GM18867 (cell line): ENCODE measurements at regions not wholly inside any gene's neighbourhood (a gene's known extent, or its start where the extent isn't known, plus 50 kb on each side); places are given as distances from the start of the nearest gene placed in this dataset.
A peak's percentile ranks its signal among the peaks of the same experiment; 100 is the strongest.
"Not testable (repeated sequence)": the region's sequence is repeated elsewhere in the genome, so short reads cannot be mapped to it uniquely, and the experiment has no call there.

ENCODE experiments used
- ATAC-seq: cut with Tn5 transposase; IDR thresholded peaks from one replicate; pipeline ENCODE4 v1.9.1; 2021; ENCODE audit warnings: mild to moderate bottlenecking, moderate library complexity; ENCODE audit not compliant: unreplicated experiment

DNA sequence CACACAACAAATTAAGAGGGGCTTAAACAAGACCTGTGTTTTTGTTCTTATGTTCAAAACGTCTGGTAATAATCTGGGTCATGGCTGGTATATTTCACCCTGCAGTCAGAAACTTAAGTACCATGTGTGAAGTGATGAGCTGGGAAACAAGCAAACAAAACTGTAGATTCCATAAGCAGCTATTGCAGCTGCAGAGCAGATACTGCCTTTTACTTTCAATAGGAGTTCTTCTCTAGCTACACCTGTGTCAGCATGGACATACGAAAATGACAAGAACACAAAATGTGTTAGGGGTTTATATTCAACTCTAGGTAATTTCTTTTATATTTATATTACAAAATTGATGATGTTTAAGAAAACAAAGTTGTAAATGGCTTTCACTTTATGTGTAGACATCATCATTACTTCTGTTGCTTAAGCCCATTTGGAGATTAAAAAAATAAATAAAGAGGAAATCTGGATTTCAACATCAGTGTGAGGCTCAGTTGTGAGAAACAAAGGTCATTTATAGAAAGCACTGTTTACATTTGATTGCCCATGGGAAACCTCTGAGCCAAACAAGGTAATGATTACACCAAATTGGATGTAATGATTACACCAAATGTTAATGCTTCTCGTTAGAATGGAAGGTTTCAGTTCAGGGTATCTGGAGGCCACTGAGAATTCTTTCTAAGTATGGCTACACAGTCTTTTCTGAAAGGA, 451.0 kb upstream of the SLC10A2 start:
- peak; percentile 76 for ATAC-seq

DNA sequence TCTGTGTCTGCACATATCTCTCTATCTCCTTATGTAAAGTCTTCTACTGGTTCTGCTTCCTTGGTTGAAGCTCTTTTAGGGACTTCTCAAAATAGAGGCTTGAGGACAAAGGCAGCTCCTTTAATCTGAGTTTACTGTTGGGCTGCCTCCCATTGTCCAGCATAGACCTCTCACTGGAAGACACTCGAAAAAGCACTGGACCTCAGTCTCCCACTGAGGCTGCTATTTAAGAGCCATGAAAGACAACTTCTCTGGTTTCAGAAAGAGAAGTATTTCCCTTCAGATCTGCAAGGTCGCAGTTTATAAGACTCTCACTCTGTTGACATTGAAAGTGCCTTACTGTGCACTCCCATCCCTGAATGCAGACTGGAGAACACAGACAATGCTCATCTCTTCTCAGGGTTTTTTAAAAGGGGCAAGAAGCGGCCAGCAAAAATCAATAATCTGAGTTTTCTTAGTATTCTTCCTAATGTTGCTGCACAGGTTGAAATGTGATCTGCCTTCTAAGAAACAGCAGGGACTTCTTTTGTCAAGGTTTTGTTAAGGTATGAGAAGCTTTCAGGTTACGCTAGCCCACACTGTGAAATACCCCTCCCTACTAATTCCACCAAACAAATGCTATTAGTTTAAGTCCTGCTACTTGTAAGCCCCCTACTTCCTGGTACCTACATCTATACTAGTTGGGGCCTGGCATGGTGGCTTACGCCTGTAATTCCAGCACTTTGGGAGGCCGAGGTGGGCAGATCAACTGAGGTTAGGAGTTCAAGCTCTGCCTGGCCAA, 450.0 kb upstream of the SLC10A2 start:
- ATAC-seq: no peak

DNA sequence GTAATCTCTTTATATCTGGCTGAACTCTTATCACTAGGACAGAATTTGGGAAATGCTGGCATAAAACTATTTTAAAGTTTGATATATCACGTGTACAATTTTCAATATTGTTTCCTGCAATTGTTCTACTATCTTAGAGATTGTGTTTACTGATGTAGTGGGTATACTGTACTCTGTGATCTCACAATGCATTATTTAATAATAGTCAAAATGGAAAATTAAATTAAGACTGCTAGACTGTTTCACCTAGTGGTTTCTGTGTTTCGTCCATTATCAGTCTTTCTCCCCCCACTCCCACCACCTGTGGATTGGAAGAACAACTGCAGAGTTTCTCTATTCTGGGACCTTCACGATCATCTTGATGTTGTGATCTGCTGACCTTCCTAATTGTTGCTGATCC, 449.2 kb upstream of the SLC10A2 start:
- ATAC-seq: no peak

DNA sequence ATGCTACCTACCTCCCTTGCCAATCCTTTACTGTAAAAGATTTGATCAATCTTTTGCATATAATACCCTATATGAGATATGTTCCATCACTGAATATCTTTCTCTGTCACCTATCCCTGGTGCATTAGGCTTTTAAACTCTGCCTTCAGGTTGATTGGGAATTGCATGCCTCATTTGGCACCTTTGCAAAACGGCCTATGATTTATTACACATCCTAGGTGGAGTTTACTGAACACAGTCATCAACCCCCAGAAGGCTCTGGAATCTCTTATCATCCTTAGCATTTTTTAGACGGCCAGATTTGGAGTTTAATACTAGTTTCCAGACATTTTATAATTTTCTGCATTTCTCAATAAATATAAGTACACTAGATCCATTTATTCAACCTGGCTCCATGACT, 448.4 kb upstream of the SLC10A2 start:
- no peak for ATAC-seq

DNA sequence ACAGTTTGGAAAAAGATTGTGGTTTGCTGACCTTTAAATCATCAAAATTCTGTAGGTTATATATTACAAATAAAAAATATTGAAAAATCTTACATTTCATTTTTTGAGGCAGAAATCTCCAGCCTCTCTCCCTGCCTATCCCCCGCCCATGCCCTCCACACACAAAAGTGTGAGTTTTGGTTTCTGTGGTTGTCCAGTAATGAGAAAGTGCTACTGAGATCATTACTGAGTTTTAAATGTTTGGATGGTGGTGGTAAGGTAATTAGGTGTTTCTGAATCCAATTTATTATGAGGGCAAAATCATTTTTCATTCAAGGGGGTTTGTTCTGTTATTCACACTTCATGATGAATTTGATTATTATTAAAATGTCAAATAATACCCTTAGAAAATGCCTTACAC, 448.0 kb upstream of the SLC10A2 start:
- ATAC-seq: no peak

DNA sequence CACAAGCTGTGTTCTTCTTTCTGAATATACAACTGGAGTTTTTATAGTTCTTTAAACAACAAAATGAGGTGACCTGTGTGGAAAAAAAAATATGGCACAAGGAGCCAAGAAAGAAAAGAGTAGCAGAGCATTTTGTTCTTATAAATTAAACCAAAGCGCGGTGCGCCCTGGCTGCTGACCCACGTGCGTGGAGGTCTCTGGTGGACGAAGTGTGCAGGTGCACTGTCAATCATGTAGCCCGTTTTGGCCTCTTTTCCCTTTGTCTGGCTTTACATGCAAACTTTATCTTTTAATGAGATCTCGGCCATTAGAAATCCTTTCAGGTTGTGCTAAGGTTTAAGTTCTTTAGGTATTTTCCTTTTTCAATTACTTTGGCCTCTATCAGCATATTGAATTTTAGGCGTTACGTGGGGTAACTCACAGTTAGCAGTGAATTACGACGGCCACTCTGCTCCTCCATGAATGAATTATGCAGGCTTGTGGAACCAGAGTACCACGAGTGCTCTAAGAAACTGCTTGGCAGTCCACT, 443.9 kb upstream of the SLC10A2 start:
- ATAC-seq: no peak

DNA sequence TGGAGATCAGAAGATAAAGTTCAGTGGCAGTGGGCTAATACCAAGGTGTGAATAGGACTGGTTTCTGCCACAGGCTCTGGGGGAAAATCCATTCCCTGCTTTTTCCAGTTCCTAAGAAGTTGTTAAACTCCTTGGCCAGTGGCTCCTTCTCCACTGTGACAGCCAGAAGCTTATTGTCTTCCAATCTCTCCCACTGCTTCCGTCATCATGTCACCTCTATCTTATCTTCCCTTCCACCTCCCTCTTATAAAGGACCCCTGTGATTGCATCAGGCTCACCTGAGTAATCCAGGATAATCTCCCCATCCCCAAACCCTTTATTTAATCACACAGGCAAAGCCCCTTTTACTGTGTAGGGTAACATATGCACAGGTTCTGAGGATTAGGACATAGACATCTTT, 431.2 kb upstream of the SLC10A2 start:
- no peak for ATAC-seq

DNA sequence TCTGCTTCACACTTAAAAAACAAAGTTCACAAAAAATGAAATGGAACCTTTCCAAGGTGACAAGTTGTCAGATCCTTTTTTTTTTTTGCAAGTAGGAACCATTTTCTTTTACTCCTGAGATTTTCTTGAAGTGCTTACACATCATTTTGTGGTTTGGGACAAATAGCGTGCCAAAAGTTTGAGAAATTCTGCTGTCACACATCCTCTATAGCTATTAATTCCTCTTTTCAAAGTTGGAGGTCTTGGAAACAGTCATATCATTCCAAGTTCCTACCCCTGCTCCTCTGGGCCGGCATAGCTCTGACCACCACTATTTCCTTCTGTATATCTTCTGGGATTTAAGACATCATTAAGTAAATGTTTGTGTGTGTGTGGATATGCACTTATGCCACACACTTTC, 421.6 kb upstream of the SLC10A2 start:
- ATAC-seq: no peak

DNA sequence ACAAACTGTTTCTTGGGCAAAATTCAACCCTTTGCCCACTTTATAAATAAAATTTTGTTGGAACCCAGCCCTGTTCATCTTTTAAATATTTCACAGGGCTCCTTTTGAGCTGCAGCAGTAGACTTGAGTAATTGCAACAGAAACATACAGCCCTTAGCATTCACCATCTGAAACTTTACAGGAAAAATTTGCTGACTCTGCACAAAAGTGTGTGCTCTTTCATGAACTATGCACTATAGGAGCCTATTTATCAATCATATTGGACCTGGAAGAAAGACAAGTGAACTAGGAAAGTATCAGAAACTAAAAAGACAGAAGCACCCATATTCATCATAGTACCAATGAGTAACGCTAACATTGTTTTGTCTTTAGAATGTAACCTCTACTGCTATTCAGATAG, 406.9 kb upstream of the SLC10A2 start:
- ATAC-seq: no peak

DNA sequence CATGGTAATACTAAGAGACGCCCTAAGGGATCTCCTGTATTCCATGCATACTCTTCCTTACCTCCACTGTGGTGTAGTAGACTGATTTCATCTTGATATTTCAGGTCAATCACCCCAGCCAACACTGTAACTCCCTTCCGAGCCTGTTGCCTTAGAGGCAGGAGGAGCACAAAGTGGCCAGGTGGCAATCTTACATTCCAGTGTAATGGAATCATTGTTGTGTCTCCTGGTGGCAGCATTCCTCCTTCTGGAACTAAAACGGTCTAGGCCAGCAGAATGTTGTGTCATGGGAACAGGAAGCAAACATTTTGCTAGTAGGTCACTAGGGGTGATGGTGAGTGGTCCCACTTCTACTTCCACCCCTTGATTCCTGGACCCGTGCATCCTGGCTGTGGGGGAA, 405.7 kb upstream of the SLC10A2 start:
- no peak for ATAC-seq

DNA sequence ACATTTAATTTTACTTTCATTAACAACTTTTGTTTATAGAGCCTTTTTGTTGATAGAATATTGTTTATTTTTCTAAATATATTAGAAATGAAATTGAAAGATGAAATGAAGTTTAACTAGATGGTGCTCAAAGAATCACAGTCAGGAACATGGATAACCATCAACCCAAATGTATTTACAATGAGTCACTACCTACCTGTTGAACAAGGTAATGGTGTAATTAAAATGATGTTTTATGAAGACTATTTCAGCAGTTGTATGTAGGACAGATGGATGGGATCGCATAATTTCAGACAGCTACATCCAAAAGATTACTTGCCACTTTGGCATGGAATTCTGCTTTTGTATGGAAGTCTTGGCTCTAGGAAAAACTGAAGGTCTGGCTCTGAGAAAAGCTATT, 403.6 kb upstream of the SLC10A2 start:
- no peak for ATAC-seq

DNA sequence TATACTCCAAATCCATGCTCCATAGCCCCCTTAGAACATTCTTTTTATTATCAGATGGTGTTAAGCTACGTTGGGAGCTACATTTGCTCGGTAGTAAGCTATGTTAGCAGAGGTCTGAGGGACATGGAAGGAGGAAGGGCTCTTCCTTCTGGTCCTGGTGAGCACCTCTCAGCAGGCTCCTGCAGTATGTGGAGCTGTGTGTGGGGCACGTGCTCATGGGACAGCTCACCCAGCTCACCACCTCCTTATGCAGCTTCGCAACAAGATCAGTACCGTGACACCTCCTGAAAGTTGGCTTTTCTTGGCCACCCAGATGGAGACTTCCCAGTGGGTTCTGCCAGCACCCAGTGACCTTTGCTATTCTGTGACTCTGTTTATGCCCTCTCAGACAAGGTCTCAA, 400.5 kb upstream of the SLC10A2 start:
- ATAC-seq: no peak

DNA sequence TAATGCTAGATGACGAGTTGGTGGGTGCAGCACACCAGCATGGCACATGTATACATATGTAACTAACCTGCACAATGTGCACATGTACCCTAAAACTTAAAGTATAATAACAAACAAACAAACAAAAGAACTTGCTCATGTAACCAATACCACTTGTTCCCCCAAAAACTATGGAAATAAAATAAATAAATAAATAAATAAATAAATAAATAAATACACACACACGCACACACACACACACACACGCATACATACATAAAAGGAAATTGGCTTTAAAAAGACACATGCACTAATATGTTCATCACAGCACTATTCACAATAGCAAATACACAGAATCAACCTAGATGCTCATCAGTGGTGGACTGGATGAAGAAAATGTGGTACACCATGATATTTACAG, 394.0 kb upstream of the SLC10A2 start:
- not testable (repeated sequence) for ATAC-seq

DNA sequence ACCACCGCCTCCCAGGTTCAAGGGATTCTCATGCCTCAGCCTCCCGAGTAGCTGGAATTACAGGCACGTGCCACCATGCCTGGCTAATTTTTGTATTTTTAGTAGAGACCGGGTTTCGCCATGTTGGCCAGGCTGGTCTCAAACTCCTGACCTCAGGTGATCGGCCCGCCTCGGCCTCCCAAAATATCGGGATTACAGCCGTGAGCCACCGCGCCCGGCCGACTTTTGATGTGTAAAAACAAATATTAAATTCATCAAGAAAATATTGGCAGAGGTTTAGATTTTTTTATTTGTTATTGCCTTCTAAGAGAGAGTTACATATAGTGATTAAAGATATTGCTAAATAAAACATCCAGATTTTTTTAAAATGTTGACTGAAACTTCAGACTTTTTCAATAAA, 390.8 kb upstream of the SLC10A2 start:
- ATAC-seq: not testable (repeated sequence)

DNA sequence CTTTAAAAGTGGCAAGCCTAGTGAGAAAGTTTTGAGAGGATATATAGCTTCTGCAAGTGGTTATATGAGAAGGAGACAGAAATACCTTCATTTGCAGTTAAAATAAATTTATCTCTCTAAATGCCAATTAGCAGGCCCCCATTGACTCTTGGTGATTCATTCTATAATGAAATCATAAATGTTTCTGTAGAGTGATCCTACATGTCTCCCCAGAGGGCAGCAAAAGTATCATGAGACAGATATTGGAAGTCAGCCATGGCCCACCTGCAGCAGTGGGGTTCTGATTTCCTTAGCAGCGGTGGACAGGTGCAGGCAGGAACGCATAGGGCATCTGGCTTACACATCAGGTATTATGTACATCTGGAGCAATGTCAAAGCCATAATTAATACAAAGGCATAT, 385.4 kb upstream of the SLC10A2 start:
- no peak for ATAC-seq

DNA sequence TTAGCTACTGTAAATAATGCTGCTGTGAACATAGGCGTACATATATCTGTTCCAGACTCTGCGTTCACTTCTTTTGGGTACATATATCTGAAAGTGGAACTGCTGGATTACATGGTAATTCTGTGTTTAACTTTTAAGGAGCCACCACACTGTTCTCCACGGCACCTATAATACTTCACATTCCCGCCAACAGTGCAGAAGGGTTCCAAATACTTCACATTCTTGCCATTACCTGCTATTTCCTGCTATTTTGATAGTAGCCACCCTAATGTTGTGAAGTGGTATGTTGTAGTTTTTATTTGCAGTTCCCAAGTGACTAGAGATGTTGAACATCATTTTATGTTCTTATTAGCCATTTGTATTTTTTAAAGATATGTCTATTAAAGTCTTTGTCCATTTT, 377.4 kb upstream of the SLC10A2 start:
- no peak for ATAC-seq

DNA sequence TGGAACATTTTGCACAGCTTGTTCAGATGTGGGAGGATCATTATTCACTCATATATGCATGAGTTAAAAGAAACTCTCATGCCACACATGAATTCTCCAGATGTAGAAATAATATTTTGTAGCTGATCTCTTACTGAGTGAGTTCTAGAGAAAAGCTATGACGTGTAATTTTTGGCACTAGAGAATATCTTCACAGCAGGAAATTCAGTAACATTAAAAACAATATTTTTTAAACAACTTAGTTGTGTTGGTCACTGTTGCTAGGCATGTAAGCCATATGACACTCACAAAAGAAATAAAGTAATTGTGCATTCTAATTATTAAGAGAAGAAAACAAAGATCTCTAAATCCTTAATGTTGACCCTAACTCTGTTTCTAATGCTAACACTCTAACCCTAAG, 371.4 kb upstream of the SLC10A2 start:
- ATAC-seq: no peak

DNA sequence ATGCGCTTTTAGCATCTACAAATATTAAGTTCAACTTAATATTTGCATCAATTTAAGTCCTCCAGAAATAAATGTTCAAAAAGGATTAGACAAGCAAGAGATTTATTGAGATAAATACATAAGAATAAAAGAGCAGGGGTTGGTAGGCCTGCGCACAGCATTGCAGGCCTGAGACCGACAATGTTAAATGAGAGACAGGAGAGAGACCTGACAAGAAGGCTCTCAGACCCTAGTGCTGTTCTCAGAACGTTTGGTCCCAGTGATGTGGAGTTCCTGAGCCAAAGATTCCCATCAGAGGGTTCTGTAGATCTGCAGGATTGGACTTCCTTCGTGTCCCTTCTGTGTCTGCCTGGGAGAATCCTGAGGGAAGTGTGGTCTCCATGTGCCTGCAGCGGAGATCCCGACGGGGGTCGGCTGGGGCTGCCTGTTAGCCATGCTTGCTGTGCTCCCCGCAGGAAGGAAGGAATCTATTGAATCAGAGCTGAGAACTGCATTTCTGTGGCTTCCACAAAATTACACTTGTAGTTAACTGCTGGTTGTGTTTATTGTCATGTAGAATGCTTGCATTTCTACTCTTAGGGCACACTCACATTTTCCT, 369.9 kb upstream of the SLC10A2 start:
- no peak for ATAC-seq

DNA sequence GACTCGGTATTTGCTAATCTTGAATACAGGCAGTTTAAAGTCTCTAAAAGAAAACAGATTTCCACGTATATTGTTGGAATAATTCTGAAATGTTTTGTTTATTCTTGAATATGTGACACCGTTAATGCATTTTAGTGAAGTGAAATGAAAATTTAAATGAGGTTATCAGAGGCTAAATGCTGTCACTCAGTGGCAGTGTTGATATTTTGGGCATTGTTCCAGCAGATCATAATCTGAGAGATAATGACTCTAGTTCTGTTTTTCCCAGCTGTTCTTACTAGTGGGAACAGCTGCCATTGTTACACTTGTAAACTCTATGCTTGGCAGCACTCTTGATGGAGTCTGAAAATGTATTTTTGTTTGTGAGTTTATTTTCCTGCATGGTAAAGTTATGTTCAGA, 365.6 kb upstream of the SLC10A2 start:
- ATAC-seq: no peak

DNA sequence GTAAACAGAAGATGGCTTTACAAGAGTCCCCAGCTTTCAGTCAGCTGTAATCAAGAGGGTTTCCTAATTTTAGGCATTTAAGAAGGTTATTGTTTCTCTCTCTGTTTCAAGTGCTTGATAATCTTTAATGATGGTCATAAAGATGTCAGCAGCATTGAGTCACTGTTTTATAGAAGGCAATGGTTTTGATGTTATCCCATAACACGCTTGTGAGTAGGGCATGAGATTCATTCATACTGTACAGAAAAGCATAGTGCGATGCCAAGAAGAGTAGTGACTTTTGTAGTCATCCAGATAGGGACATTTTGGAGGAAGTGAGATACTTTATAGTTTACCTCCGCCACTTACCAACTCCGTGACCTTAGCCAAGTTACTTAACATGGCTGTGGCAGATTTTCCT, 364.2 kb upstream of the SLC10A2 start:
- ATAC-seq: no peak

DNA sequence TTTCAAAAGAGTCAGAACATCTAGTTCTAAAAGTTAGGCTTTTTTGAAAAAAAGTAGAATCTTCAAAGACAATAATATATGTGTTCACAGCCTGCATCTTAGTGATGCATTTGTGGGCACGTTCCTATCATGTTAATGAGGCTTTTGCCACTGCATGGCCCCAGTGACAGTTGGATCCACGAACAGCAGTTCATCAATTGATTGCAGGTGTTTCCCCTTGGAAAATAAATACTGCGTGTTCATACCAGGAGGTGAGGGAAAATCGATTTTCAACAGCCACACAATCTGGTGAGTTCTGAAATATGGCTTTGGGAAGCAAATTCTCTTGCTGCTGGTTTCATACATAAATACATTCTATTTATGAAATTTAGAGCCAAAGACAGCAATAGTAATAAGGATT, 343.8 kb upstream of the SLC10A2 start:
- no peak for ATAC-seq

DNA sequence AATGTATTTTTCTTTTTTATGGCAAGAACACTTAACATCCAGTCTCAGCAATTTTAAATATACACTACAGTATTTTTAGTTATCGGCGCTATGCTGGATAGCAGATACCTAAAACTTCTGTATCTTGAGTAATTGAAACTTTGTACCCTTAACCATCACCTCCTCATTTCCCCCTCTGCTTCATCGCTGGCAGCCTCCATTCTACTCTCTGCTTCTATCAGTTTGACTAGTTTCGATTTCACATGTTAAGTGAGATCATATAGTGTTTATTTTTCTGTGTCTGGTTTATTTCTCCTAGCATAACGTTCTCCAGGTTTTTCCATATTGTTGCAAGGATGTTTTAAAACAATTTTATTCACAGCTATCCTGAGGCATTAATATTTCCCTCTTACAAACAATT, 340.8 kb upstream of the SLC10A2 start:
- ATAC-seq: peak; percentile 45
